ENCODE measurements at regions not wholly inside any gene's neighbourhood (a gene's known extent, or its start where the extent isn't known, plus 50 kb on each side); places are given as distances from the start of the nearest gene placed in this dataset.
A peak's percentile ranks its signal among the peaks of the same experiment; 100 is the strongest.
"Not testable (repeated sequence)": the region's sequence is repeated elsewhere in the genome, so short reads cannot be mapped to it uniquely, and the experiment has no call there.

DNA sequence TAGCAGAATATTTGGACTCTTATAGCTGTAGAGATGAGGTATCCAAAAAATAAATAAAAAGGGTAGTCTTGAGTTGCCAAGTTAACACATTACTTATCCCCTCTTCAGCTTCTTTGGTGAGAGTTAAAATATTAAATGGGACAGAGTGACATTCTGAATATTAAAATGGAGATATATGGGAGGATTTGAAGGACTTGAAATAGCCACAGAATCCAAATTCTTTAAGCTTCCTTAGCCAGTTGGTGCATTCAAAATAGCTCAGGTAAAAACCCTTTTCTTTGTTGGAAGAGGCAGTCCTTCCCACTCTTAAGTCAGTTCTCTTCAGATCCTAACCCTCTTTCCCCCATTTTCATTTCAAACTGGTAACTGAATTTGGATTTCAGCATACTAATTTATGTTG, 130.1 kb upstream of the KLF12 start:
- DNase-seq, result no peak

DNA sequence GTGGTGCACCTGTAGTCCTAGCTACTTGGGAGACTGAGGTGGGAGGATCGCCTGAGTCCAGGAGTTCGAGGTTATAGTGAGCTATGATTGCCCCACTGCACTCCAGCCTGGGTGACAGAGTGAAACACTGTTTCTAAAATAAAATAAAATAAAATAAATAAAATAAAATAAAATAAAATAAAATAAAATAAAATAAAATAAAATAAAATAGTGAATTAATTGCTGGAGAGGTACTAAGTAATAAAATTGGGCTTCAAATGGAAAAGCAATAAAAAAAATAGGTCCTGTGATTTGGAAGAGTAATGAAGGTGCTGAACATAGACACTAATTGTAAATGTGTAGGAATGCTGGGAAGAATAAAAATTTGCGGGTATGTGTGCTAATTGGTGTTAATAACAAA, 126.2 kb upstream of the KLF12 start:
- DNase-seq, result not testable (repeated sequence)

DNA sequence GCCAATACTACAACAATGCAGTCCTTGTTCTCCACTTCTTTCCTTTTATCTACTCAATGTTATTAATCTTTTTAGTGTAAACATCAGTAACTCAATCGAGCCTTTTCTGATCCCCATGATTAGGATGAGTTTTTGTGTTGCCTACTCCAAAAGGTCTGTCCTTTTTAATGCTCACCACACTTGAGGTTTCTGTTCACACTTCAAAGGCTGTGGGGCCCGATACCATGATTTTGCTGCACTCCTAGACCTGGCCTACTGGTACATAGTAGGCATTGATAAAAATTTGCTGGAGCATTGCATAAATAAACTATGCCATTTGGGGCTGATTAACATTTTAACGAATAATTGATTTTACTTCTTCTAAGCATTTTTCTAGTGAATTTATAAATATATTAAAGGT, 125.4 kb upstream of the KLF12 start:
- no peak for DNase-seq

DNA sequence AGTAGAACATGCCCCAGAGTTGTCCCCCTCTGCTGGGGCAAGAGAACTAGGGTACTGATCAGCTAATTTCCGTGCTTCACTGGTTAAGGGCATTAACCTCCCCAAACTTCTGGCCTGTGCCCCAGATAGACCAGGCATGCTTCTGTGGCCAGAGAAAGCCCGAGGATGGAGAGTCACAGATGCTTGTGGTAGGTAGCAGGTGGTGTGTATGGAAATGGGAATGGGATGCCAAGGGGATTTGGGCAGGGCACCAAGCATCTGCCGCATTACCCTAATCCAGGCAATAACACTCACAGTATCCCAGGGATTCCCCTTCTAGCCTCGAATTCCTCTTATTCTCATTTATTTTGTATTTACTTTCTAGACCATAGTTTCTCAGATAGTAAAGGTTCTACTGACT, 124.8 kb upstream of the KLF12 start:
- no peak for DNase-seq

DNA sequence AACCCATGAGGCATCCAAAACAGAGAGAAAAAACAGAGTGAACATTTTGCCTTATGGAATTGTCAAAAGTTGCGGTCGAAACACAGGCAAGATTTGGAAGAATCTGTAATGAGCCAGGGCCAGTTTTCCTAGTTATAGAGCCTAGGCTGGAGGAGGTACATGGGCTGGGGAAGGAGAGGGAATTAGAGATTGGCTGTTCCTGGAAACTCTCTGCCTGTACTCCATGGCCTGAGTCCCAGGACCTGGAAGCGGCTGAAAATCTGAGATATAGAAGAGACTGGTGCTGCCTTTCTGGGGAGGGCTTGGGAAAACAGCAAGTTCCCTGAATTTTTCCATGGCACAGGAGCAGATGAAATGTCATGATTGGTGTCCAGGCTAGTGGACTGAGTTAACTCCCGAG, 122.8 kb upstream of the KLF12 start:
- DNase-seq, result no peak

DNA sequence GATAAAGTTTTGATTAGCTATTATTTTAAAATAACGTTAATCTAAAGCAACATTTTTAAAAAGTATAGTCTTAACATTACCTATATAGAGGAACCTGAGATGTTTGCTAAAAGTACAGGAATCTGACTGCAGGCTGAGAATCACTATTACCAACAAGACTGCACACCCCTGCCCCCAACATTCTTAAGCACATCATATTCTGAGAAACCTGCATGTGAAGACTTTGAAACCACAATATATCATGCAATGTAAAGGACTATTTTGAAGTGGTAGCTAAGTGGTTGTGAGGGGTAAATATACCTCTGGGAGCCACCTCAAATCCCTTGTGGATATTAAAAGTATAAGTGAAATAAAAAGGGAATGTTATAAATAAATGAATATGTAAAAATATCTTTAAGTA, 119.0 kb upstream of the KLF12 start:
- DNase-seq, result no peak

DNA sequence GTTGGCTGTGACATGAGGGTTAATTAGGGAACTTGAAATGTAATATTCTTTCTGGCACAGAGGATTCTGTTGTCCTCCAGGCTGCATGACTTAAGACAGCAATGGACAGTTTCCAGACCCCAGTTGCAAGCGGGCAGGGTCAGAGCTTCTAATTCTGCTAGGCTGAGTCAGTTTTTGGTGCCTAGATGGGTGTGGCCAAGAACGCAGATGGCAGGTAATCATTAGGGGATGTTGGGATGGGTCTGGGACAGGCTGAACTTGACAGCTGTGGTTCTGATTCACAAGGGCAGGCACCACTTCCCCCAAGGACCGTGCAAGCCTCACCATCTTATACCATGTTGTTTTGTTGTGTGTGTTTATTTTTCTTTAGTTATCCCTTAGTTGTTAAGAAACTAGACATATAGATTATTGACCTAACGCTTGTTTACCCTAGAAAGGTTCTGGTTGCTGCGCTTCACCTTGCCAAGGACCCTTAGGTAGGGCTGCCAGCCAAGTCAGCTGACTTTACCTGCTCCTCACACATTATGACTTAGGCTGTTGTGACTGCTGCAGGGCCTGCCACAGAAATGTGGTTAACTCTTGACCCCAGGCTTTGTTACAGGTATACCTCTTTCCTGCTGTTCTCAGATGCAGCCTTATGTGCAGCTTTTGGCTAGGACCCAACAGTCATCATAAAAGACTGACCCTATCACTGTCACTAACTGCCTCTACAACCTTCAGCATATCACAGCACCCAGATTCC, 117.7 kb upstream of the KLF12 start:
- DNase-seq, result no peak

DNA sequence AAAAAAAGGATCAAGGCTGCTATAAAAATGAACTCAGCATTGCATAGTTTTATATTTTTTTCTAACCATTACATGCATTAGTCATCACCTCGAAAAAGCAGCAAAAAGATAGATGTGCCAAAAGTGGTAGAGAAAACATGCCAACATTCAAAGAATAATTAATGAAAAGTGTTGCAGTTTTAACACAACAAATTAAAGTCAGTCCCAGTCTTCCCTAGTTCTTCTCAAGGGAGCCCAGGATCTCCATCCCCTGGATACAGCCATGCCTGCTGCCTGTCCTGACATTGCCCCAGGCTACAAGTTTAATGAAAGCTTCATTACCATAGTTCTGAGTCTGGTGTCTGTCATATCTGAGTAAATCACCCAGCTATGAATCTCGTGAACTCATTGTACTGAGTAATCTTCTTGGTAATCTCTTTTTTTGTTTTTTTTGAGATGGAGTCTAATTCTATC, 116.6 kb upstream of the KLF12 start:
- no peak for DNase-seq

DNA sequence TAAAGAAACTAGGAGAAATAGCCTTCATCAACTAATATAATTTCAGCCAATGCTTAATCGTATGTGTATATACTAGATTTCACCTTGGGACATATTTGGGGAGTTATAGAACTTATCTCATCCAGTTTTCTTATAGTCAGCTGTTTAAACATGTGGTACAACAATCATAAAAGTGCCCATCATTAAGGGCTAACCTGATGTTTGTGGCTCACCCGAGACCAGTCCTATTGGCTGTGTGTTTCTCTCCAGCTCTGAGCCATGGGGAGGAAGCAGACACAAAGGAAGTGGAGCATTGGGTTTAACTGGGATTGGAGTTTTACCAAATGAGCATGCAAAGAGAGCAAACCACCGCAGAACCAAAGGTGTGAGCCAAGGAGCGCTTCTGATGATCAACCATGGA, 114.3 kb upstream of the KLF12 start:
- no peak for DNase-seq

DNA sequence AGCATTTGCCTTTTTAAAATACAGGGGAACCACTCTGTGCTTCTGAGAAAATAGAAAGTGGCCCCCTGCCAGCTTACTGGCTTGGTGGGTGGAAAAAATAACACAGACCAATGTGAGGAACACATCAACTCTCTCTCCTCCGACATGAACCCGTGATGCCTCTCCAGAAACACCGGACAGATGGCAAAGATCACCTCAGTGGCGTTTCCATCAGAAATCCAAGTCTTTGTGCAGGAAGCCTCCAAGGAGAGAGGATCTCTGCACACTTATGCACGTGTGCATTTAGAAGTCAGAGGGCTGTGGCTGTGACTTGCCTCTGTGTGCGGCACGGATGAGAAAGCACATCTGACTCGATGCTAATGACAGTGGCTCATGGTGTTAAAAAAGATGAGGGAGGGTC, 112.3 kb upstream of the KLF12 start:
- DNase-seq, result peak; percentile 84

DNA sequence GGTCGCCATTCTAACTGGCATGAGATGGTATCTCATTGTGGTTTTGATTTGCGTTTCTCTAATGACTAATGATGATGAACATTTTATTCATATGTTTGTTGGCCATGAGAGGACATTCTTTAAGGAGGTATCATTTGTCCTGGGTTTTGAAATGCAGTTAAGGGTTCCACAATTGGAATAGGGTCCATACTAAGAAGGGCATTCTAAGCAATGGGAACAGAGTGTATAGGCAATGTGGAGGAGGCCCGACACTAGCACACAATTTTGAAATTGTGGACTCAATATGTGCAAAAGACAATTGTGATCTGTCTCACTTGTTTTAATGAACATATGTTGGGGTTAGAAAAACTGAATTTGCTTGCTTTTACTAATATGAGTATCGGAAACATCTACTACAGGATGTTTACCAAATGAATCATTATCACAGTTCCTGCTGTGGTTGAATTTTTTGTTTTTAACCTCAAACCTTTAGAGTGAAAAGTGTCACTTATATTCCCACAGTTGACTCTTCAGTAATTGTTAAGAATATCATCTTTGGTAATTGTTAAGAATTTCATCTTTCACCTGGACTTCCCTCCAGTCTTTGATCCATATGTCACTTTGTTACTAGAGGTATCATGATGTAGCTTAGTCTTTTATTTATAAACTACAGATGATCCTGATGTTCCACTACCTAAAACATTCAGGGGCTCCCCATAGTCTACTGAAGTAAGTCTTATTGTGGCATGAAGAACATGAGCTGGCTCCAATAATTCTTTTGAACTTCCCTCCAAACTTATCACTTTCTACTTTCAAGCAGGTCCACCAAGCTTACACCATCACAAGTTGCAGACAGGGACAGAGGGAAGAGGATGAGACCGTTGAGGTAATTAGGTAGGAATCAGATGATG, 109.7 kb upstream of the KLF12 start:
- no peak for DNase-seq

DNA sequence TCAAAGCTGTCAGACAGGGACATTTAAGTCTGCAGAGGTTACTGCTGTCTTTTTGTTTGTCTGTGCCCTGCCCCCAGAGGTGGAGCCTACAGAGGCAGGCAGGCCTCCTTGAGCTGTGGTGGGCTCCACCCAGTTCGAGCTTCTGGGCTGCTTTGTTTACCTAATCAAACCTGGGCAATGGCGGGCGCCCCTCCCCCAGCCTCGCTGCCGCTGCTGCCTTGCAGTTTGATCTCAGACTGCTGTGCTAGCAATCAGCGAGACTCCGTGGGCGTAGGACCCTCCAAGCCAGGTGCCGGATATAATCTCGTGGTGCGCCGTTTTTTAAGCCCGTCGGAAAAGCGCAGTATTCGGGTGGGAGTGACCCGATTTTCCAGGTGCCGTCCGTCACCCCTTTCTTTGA, 107.1 kb upstream of the KLF12 start:
- DNase-seq, result not testable (repeated sequence)

DNA sequence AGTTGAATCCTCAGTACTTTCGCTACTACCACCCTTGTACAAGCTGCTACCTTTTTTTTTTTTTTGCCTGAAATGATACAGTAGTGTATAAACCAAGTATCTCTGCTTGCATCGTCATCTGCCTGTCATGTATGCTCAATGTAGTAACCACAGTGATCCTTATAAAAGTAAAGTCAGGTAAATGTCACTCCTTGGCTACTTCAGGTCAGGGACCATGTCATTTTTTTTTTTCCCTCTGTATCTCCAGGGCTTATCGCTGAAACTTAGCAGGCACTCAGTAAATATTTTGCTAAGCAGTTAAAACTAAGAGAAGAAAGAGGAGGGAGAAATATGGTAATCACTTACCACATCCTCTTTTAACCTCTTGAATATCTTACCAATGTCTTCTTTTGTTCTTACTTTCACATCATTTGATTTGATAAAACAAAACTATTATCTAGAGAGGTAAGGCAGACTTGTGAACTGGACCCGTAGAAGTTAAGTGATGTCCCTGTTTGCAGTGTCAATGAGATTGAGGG, 96.8 kb upstream of the KLF12 start:
- DNase-seq, result no peak

DNA sequence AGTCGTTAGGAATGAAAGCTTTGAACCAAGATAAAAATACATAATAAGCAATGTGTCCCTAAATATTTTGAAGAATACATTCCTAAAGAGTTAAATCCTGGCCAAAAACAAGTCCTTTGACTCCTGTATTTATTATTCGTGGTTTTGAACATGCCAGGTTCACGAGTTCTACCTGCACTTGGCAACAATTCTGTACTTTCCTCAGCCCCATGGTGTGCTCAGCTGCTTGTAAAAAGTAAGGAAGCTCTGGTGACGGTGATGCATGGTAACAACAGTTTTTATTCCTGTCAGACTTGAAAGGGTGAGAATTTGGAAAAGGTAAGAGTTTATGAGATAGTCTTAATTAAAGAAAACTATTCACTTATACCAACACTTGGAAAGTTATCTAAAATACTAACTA, 95.0 kb upstream of the KLF12 start:
- no peak for DNase-seq

DNA sequence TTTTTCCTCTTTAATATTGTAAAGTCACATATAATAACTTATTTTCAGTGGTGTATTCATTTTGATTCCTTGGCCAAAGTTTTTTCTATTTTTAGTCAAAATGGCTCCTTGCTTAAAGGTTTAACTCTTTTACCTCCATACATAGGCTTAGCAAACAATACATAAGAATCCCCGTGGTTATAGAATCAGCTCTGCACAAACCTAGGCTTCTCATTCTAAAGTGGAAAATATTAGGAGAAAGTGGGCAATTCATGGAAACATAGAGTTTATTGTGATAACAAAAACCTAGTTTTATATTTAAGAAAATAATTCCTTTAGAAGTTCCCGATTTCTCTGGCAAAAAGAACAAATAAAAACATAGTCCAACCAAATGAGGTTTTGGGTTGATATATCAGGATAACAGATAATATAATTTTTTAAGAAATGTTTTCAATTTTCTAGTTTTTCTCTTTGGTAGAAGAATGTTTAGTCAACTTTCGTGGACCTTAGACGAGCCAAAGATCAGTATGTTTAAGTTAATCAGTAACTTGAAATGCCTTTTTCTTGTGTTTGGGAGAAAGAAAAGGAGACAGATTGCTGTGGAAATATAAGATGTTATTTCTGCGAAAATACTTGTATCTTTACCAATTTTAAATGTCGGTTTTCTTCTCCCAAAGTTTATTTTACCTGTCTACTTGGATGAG, 93.4 kb upstream of the KLF12 start:
- no peak for DNase-seq

DNA sequence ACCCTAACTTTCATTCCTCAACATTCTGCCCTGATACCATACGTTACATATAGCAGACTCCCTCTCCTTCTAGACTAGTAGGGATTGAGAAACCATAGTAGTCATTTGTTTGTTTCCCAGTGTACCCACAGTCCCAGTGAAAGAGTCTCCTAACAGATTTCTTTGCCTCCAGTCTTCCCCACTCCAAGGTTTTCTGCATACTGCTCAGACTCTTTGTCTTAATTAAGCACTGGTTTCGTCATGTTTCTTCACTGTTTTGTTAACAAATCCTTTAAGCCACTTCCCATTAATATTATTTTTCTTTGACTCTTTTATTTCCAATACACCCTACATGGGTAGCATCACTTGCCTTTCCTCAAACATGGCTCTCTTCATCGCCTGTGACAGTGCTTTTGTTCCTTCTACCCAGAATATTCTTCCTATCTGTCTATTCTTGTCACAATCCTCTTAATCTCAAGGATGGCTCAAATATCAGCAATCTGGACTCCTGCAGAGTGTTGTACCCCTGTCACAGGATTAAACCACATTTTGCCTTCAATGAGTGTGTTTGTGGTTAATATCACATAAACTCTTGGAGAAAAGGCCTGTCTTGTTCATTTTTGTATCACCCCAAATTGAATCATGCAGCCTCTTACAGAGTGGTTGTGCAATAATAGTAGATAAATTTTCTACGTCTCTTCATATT, 92.7 kb upstream of the KLF12 start:
- no peak for DNase-seq

DNA sequence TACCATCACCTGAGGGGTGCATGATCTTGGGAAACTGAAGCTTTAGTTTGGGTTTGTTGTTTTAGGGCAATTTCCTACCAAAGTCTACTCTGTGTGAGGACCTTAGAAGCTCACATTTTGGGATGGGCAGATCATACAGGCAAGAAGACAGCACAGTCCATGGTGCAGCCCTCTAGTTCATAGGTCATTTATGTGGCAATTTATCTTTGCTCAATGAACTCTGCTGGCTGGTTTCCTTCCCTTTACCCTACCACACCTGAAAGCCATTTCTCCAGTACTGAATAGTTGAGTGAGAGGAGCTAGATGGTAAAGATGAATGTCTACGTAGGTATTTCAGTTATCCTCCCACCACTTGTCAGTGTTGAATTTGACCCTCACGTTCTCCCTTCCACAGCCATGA, 87.5 kb upstream of the KLF12 start:
- no peak for DNase-seq

DNA sequence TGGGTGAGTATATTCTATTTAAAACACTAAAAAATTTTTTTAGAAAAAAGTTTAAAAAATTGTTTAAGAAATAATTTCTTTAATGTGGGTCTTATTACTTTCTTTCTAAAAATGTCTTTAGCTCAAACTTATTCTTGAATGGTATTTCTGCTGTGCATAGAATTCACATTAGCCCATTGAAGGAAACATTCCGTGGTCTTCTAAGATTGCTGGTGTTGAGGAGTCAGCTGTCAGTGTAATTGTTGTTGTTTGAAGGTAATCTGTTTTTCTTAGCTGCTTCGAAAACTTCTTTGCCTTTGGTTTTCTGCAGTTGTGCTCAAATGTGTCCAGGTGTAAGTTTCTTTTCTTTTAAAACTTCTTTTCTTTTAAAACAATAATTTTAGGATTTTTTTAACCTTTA, 85.4 kb upstream of the KLF12 start:
- DNase-seq, result no peak

DNA sequence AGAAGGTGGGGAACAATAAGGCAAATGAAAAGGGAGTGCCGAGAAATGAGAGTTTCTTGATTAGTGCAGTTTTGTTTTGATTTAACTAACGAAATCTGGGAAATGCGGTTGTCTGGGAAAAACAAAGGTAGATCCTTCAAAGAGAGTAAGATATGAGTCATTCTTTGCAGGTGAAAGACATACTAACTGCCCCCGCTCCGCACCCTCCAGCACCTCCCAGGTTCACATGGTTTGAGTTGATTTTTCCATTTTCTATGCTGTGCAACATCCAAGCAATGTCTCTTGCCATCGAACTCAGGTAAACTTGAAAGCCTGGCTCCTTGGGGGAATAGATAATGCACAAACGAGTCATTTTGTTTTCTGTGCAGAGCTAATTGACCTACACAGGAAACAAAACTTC, 84.1 kb upstream of the KLF12 start:
- DNase-seq, result no peak

DNA sequence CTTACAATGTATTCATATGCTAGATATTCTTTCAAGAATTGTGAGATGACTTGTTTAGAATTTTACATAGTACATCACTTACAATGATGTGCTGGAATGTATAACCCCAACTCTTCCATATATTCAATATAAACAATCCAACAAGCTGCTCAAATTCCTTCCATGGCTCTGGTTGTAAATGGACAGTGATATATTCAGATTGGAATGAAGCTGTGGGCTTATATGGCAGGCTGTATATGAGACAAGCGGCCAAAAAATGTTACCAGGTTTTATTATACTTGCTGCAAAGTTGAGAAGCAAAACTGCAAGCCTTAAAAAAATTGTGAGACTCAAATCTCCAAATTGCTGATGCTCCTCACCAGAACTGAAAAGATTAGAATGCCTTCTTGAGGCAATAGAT, 83.6 kb upstream of the KLF12 start:
- no peak for DNase-seq

DNA sequence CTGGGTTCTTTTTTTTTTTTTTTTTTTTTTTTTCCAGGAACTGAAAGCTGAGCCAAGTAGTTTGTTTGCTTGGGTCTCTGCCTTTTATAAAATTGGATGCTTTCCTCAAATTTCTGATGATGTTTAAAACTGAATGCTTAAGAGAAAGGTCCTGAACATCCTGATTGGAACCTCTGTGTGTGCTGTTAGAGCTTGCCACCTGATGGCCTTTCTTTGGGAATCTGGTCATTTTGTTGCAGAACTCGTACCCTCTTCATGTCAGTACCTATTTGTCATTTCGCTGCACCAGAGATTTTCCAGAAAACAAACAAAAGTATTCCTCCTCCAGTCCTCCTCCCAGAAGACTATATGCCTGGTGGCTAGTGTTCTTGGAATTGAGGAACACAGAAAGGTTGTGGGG, 81.2 kb upstream of the KLF12 start:
- no peak for DNase-seq

DNA sequence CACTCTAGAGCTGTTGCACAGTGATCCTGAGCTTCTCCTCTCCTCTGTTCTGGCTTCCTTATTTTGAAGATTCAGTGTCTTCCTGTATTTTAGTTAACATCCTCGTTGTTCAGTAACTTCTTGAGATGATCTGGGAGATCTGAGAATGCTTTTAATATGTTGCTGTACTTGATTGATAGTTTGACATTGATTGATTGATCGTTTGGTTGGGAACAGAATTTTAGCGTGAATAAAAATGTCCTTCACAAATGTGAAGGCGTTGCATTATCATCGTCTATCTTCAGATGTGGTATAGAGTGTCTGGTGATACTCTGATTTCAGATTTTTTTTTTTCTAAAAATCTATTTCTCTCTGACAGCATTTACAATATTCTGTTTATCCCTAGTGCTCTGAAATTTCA, 80.1 kb upstream of the KLF12 start:
- DNase-seq, result no peak
